PC-9 (cell line): ENCODE measurements at regions not wholly inside any gene's neighbourhood (a gene's known extent, or its start where the extent isn't known, plus 50 kb on each side); places are given as distances from the start of the nearest gene placed in this dataset.

Source experiments
- BruUV-seq: library from RNA; stranded (reverse); fragments of 400-500 nt; replicated peaks from 2 replicates; lab custom pipeline; 2021; lab: Mats Ljungman, UMichigan
- CTCF ChIA-PET: fragments of 300-600 bp; sonication (Branson Sonifier 250); formaldehyde crosslinking; loops from one replicate; lab custom pipeline; 2022; ENCODE audit warnings: antibody characterized with exemption; lab: Charles Lee
- POLR2A ChIA-PET: fragments of 300-600 bp; sonication (Branson Sonifier 250); formaldehyde crosslinking; loops from one replicate; lab custom pipeline; 2022; ENCODE audit warnings: antibody characterized with exemption; ENCODE audit not compliant: unreplicated experiment; lab: Charles Lee
- DNase-seq, 2 experiments: peaks; one replicate each; pipeline versions ENCODE4 v3.0.0 to v3.0.0-alpha.2; 2015 to 2022; ENCODE audit warnings: mixed read lengths in 1 of 2
- H2AFZ ChIP-seq: fragments of 200-600 bp; sonication (generic); 2 replicates; pipeline ENCODE4 v1.8.1; 2017; ENCODE audit warnings: antibody characterized with exemption
- H3F3A ChIP-seq: fragments of 200-600 bp; sonication (generic); 2 replicates; pipeline ENCODE4 v1.8.1; 2017; ENCODE audit warnings: antibody characterized with exemption, mild to moderate bottlenecking, low read depth; ENCODE audit not compliant: insufficient read depth
- H3K27ac ChIP-seq: fragments of 200-600 bp; sonication (generic); 2 replicates; pipeline ENCODE4 v1.6.1; 2016; ENCODE audit warnings: mixed run types
- H3K27me3 ChIP-seq: fragments of 200-600 bp; sonication (generic); 2 replicates; pipeline ENCODE4 v1.6.1; 2016; ENCODE audit warnings: low read depth, mixed run types; ENCODE audit not compliant: insufficient read depth
- H3K36me3 ChIP-seq: fragments of 200-600 bp; sonication (generic); 2 replicates; pipeline ENCODE4 v1.6.1; 2016; ENCODE audit warnings: low read depth, mixed run types
- H3K4me1 ChIP-seq: fragments of 200-600 bp; sonication (generic); replicated peaks from 2 replicates; pipeline ENCODE4 v1.6.1; 2016; ENCODE audit warnings: mixed run types; ENCODE audit not compliant: insufficient read depth
- H3K4me2 ChIP-seq: fragments of 200-600 bp; sonication (generic); 2 replicates; pipeline ENCODE4 v1.6.1; 2017; ENCODE audit warnings: mixed run types
- H3K4me3 ChIP-seq: fragments of 200-600 bp; sonication (generic); 2 replicates; pipeline ENCODE4 v1.6.1; 2016; ENCODE audit warnings: mixed run types
- H3K79me2 ChIP-seq: fragments of 200-600 bp; sonication (generic); 2 replicates; pipeline ENCODE4 v1.6.1; 2017; ENCODE audit warnings: low read depth, mixed run types
- H3K9me2 ChIP-seq: fragments of 200-600 bp; sonication (generic); 2 replicates; pipeline ENCODE4 v1.8.1; 2017; ENCODE audit warnings: mild to moderate bottlenecking; ENCODE audit not compliant: insufficient read depth
- H3K9me3 ChIP-seq: fragments of 200-600 bp; sonication (generic); 2 replicates; pipeline ENCODE4 v1.8.1; 2016; ENCODE audit warnings: low read depth; ENCODE audit not compliant: insufficient read depth
- H4K20me1 ChIP-seq: fragments of 200-600 bp; sonication (generic); 2 replicates; pipeline ENCODE4 v1.8.1; 2017; ENCODE audit not compliant: insufficient read depth
- CTCF ChIP-seq: fragments of 200-600 bp; sonication (generic); conservative IDR thresholded peaks from 2 replicates; pipeline ENCODE4 v1.6.1; 2017; ENCODE audit warnings: mixed run types, antibody characterized with exemption, mild to moderate bottlenecking, moderate library complexity
- EZH2 ChIP-seq: fragments of 200-600 bp; sonication (generic); IDR thresholded peaks from 2 replicates; pipeline ENCODE4 v1.8.0; 2017; ENCODE audit warnings: antibody characterized with exemption, low read depth
- intact Hi-C: fragments of 100-400 bp; cut with micrococcal nuclease; formaldehyde crosslinking; loops from one replicate; pipeline ENCODE4 v1.10.0; 2022; ENCODE audit not compliant: unreplicated experiment

- intact Hi-C loops, result no loop called here
- Histone ChIP-seq H3K4me2 (no peak overlapping the region), H3F3A (no peaks in the 10 kb centered on the region), H3K27ac (no peak overlapping the region), H4K20me1 (no peaks in the 10 kb centered on the region), H3K9me2 (no peaks in the 10 kb centered on the region), H3K4me3 (no peak overlapping the region), H2AFZ (no peak overlapping the region), H3K36me3 (no peaks in the 10 kb centered on the region), H3K9me3 (no peaks in the 10 kb centered on the region), H3K27me3 (no peaks in the 10 kb centered on the region), H3K79me2 (no peaks in the 10 kb centered on the region), H3K4me1 (no peaks in the 10 kb centered on the region)
- DNase-seq, result no peak
- ChIA-PET POLR2A (no interaction called here), CTCF (no interaction called here)
- BruUV-seq, result no TSS peak
- TF ChIP-seq CTCF, result no peak
- no peak for TF ChIP-seq EZH2
Observed at GRCh38 chr21:26637201-26637745, 64.2 kb upstream of the CYYR1 start.

GRCh38 chr21:26635681-26636080 lies 62.6 kb upstream of the CYYR1 start:
- H3K27me3 ChIP-seq, result no peaks in the 10 kb centered on the region
- no TSS peak for BruUV-seq
- intact Hi-C loops, result no loop called here
- no peak overlapping the region for H3K4me2 ChIP-seq
- TF ChIP-seq CTCF (no peak), EZH2 (no peak)
- H3F3A ChIP-seq, result no peaks in the 10 kb centered on the region
- no peaks in the 10 kb centered on the region for H3K9me2 ChIP-seq
- POLR2A ChIA-PET, result no interaction called here
- H3K27ac ChIP-seq, result no peak overlapping the region
- no peaks in the 10 kb centered on the region for H3K4me1 ChIP-seq
- H2AFZ ChIP-seq, result no peak overlapping the region
- H3K9me3 ChIP-seq, result no peaks in the 10 kb centered on the region
- H3K4me3 ChIP-seq, result no peak overlapping the region
- CTCF ChIA-PET, result no interaction called here
- H3K79me2 ChIP-seq, result no peaks in the 10 kb centered on the region
- no peak for DNase-seq
- no peaks in the 10 kb centered on the region for H3K36me3 ChIP-seq
- H4K20me1 ChIP-seq, result no peaks in the 10 kb centered on the region

GRCh38 chr21:26632691-26633090 lies 59.6 kb upstream of the CYYR1 start:
- POLR2A ChIA-PET, result no interaction called here
- no peaks in the 10 kb centered on the region for H3K27me3 ChIP-seq
- H3F3A ChIP-seq, result no peaks in the 10 kb centered on the region
- H3K79me2 ChIP-seq, result no peaks in the 10 kb centered on the region
- no peak overlapping the region for H3K4me3 ChIP-seq
- TF ChIP-seq EZH2 (no peak), CTCF (no peak)
- no peak for DNase-seq
- no peak overlapping the region for H3K27ac ChIP-seq
- CTCF ChIA-PET, result no interaction called here
- H3K4me1 ChIP-seq, result no peaks in the 10 kb centered on the region
- H2AFZ ChIP-seq, result no peak overlapping the region
- H4K20me1 ChIP-seq, result no peaks in the 10 kb centered on the region
- H3K36me3 ChIP-seq, result no peaks in the 10 kb centered on the region
- H3K9me3 ChIP-seq, result no peaks in the 10 kb centered on the region
- intact Hi-C loops, result no loop called here
- no TSS peak for BruUV-seq
- no peak overlapping the region for H3K4me2 ChIP-seq
- H3K9me2 ChIP-seq, result no peaks in the 10 kb centered on the region
